K562 (cell line): ENCODE measurements at regions not wholly inside any gene's neighbourhood (a gene's known extent, or its start where the extent isn't known, plus 50 kb on each side); places are given as distances from the start of the nearest gene placed in this dataset.

ENCODE experiments used
- ATAC-seq: fragments of 200-7000 bp; cut with Tn5 transposase; 3 replicates; pipeline ENCODE4 v1.9.1; 2020; ENCODE audit warnings: moderate library complexity
- BruUV-seq: library from RNA; stranded (reverse); fragments of 400-500 nt; replicated peaks from 2 replicates; lab custom pipeline; 2021; lab: Mats Ljungman, UMichigan
- CTCF ChIA-PET: fragments of 300-600 bp; formaldehyde crosslinking; extraction: SDS; loops from one replicate; lab custom pipeline; 2021; ENCODE audit warnings: low intra/inter-chr PET ratio; lab: Yijun Ruan, JAX
- POLR2A ChIA-PET: fragments of 300-600, 350-650 bp; sonication (Branson Sonifier 250); formaldehyde crosslinking; extraction: SDS; loops from one replicate; lab custom pipeline; 2021; ENCODE audit warnings: antibody characterized with exemption, inconsistent platforms; lab: Yijun Ruan, JAX
- DNase-seq, 4 experiments: peaks; one replicate each; pipeline versions ENCODE4 v3.0.0 to v3.0.0-alpha.2; 2011 to 2018; ENCODE audit warnings: low spot score in 3 of 4, mixed read lengths in 3 of 4; ENCODE audit errors: extremely low read depth in 1 of 4
- FAIRE-seq: peaks from 2 replicates; lab custom pipeline; 2011; peaks lifted over from hg19 to GRCh38; lab: Jason Lieb, UNC
- H2AFZ ChIP-seq: 2 replicates; pipeline ENCODE4 v1.6.0; 2011; ENCODE audit warnings: low read depth, low read length, control low read depth, inconsistent platforms
- H3K27ac ChIP-seq: fragments of 200-600 bp; 3 replicates; pipeline ENCODE4 v1.8.0; 2011; ENCODE audit warnings: low read depth, mild to moderate bottlenecking, control low read depth, inconsistent platforms, low read length, moderate library complexity, mixed read lengths; ENCODE audit errors: extremely low read depth
- H3K27me3 ChIP-seq, 2 experiments: fragments of 300-600 bp in 1 of 2; 2 replicates in 1 of 2; 3 replicates in 1 of 2; pipeline versions ENCODE4 v1.6.0 to v1.8.0; 2011; ENCODE audit warnings: inconsistent platforms in 2 of 2, low read length in 2 of 2, mild to moderate bottlenecking in 1 of 2, mixed read lengths in 1 of 2, moderate library complexity in 1 of 2; ENCODE audit not compliant: control insufficient read depth in 2 of 2, insufficient read depth in 2 of 2
- H3K36me3 ChIP-seq: fragments of 300-600 bp; 3 replicates; pipeline ENCODE4 v1.8.0; 2011; ENCODE audit warnings: mild to moderate bottlenecking, low read length, inconsistent platforms; ENCODE audit not compliant: control insufficient read depth, insufficient read depth
- H3K4me1 ChIP-seq, 2 experiments: fragments of 200-600 bp in 1 of 2; replicated peaks in 1 of 2; 2 replicates in 1 of 2; 3 replicates in 1 of 2; pipeline versions ENCODE4 v1.5.1 to v1.8.0; 2011; ENCODE audit warnings: inconsistent platforms in 2 of 2, low read length in 2 of 2, mild to moderate bottlenecking in 1 of 2, mixed read lengths in 1 of 2, moderate library complexity in 1 of 2; ENCODE audit not compliant: control insufficient read depth in 2 of 2, insufficient read depth in 2 of 2
- H3K4me2 ChIP-seq: 2 replicates; pipeline ENCODE4 v1.6.1; 2011; ENCODE audit warnings: low read length, control low read depth, inconsistent platforms, mixed read lengths; ENCODE audit not compliant: insufficient read depth
- H3K4me3 ChIP-seq: fragments of 200-600 bp; sonication (generic), shearing (Covaris generic); 2 replicates; pipeline ENCODE4 v1.5.1; 2016; ENCODE audit warnings: control low read depth, inconsistent platforms
- H3K79me2 ChIP-seq: fragments of 200-600 bp; 3 replicates; pipeline ENCODE4 v1.8.0; 2011; ENCODE audit warnings: low read length, inconsistent platforms; ENCODE audit not compliant: control insufficient read depth, insufficient read depth
- H3K9ac ChIP-seq, 2 experiments: 2 replicates each; pipeline versions ENCODE4 v1.6.0 to v1.6.1; 2011; ENCODE audit warnings: low read depth in 2 of 2, low read length in 2 of 2, control low read depth in 1 of 2, inconsistent platforms in 1 of 2, mild to moderate bottlenecking in 1 of 2, mixed read lengths in 1 of 2; ENCODE audit not compliant: insufficient read depth in 1 of 2
- H3K9me1 ChIP-seq: one replicate; pipeline ENCODE4 v1.6.0; 2011; ENCODE audit warnings: inconsistent platforms, mild to moderate bottlenecking, low read length, moderate library complexity; ENCODE audit not compliant: control insufficient read depth, insufficient read depth
- H3K9me3 ChIP-seq: replicated peaks from 2 replicates; pipeline ENCODE4 v1.5.1; 2011; ENCODE audit warnings: low read depth, low read length, inconsistent platforms; ENCODE audit not compliant: control insufficient read depth, insufficient read depth
- H4K20me1 ChIP-seq: replicated peaks from 2 replicates; pipeline ENCODE4 v1.6.1; 2011; ENCODE audit warnings: low read length, inconsistent platforms, mixed read lengths; ENCODE audit not compliant: control insufficient read depth, insufficient read depth
- ARID1B ChIP-seq: fragments of 450-650 bp; IDR thresholded peaks from 2 replicates; pipeline ENCODE4 v1.6.1; 2016; ENCODE audit warnings: antibody characterized with exemption, mild to moderate bottlenecking, inconsistent platforms
- BRCA1 ChIP-seq, 2 experiments: fragments of 450-650 bp in 1 of 2; sonication (generic) in 1 of 2; formaldehyde crosslinking in 1 of 2; IDR thresholded peaks; 2 replicates each; pipeline versions ENCODE4 v1.5.0 to v1.6.1; 2017 to 2020; ENCODE audit warnings: mild to moderate bottlenecking in 1 of 2, missing genetic modification reagents in 1 of 2
- HNRNPLL ChIP-seq: fragments of 200-400 bp; formaldehyde crosslinking; IDR thresholded peaks from 2 replicates; pipeline ENCODE4 v1.6.1; 2017; ENCODE audit warnings: low read length, low read depth, mild to moderate bottlenecking; ENCODE audit not compliant: poor library complexity, severe bottlenecking
- KLF10 ChIP-seq: fragments of 250-450 bp; sonication (Bioruptor Pico); IDR thresholded peaks from 2 replicates; pipeline ENCODE4 v1.6.1; 2021; ENCODE audit warnings: matching md5 sums
- MEF2A ChIP-seq: IDR thresholded peaks from 2 replicates; pipeline ENCODE4 v1.6.1; 2011; ENCODE audit warnings: low read depth, mild to moderate bottlenecking, low read length, moderate library complexity; ENCODE audit not compliant: control insufficient read depth
- MYNN ChIP-seq, 2 experiments: sonication (generic); formaldehyde crosslinking in 1 of 2; IDR thresholded peaks; 2 replicates each; pipeline versions ENCODE4 v1.5.0 to v1.6.1; 2016 to 2020; ENCODE audit warnings: antibody characterized with exemption in 1 of 2, missing genetic modification reagents in 1 of 2
- POLR2G ChIP-seq: fragments of 200-400 bp; formaldehyde crosslinking; IDR thresholded peaks from 2 replicates; pipeline ENCODE4 v1.6.1; 2017; ENCODE audit warnings: low read depth, mild to moderate bottlenecking, antibody characterized with exemption, low read length, moderate library complexity
- PPARD ChIP-seq: fragments of 250-450 bp; sonication (Bioruptor Pico); IDR thresholded peaks from 2 replicates; pipeline ENCODE4 v1.8.0; 2022; ENCODE audit warnings: inconsistent platforms, mild to moderate bottlenecking, moderate library complexity
- SPI1 ChIP-seq: IDR thresholded peaks from 2 replicates; pipeline ENCODE4 v1.6.1; 2011; ENCODE audit warnings: low read depth, low read length, control low read depth, borderline replicate concordance
- SUPT5H ChIP-seq: fragments of 450-650 bp; IDR thresholded peaks from 2 replicates; pipeline ENCODE4 v1.6.1; 2016
- TCF3 ChIP-seq: sonication (generic); formaldehyde crosslinking; IDR thresholded peaks from 2 replicates; pipeline ENCODE4 v1.4.0; 2020; ENCODE audit warnings: mild to moderate bottlenecking, missing genetic modification reagents
- ZNF699 ChIP-seq: fragments of 250-450 bp; sonication (Bioruptor Pico); IDR thresholded peaks from 2 replicates; pipeline ENCODE4 v1.8.0; 2021; ENCODE audit warnings: mild to moderate bottlenecking, moderate library complexity; ENCODE audit not compliant: insufficient replicate concordance
- ZNF766 ChIP-seq: fragments of 200-800 bp; sonication (Bioruptor generic); conservative IDR thresholded peaks from 2 replicates; pipeline ENCODE4 v1.6.1; 2016; ENCODE audit warnings: missing genetic modification characterization, missing compliant biosample characterization
- WGBS: fragments of 100-300 bp; shearing (Covaris generic); methylation state at CpG from one replicate; pipeline ENCODE4 v1.1.6; 2016; ENCODE audit warnings: low coverage, mixed read lengths; ENCODE audit not compliant: insufficient coverage; ENCODE audit errors: missing lambda C conversion rate; 5-methylcytosine and 5-hydroxymethylcytosine counted together
- in situ Hi-C: fragments of 300-500 bp; cut with MboI; formaldehyde crosslinking; loops from 4 replicates; pipeline ENCODE4 v1.15.0; 2018; ENCODE audit warnings: inconsistent platforms, mixed read lengths
- intact Hi-C: fragments of 100-400 bp; cut with micrococcal nuclease; formaldehyde crosslinking; loops from 2 replicates; pipeline ENCODE4 v1.14.2; 2022

GRCh38 chr15:69737916-69738315 lies 285.3 kb downstream of the RPLP1 start:
- intact Hi-C loops: no loop called here
- BruUV-seq: no TSS peak
- FAIRE-seq: no peak

GRCh38 chr15:69740684-69741083 lies 288.1 kb downstream of the RPLP1 start:
- Histone ChIP-seq H3K79me2 (no peaks in the 10 kb centered on the region), H3K36me3 (no peaks in the 10 kb centered on the region), H2AFZ (no peak overlapping the region), H3K4me1 (no peaks in the 10 kb centered on the region), H3K4me3 (no peak overlapping the region), H3K4me2 (no peak overlapping the region), H3K27ac (no peak overlapping the region), H3K9ac (no peak overlapping the region), H3K9me3 (no peaks in the 10 kb centered on the region), H3K9me1 (no peaks in the 10 kb centered on the region), H3K27me3 (peaks cover 0 to 4% of the 10 kb centered on the region in 2 experiments; a peak in 1 of 5 replicates), H4K20me1 (no peaks in the 10 kb centered on the region)
- TF ChIP-seq MYNN (IDR thresholded peaks at IDR 0.05) (no peak), MYNN (CRISPR knock-in tag; IDR thresholded peaks at IDR 0.05) (no peak), BRCA1 (IDR thresholded peaks at IDR 0.05) (no peak), BRCA1 (CRISPR knock-in tag; IDR thresholded peaks at IDR 0.05) (no peak), KLF10 (CRISPR knock-in tag) (no peak), SPI1 (no peak), POLR2G (no peak), SUPT5H (no peak), HNRNPLL (no peak), ARID1B (no peak), PPARD (CRISPR knock-in tag) (no peak)
- BruUV-seq: no TSS peak
- WGBS: 0% methylated on average over 1 of the region's 1 CpG
- ChIA-PET POLR2A (no interaction called here), CTCF (no interaction called here)
- ATAC-seq: no peak
- DNase-seq: no peak
- FAIRE-seq: no peak
- intact Hi-C loops: no loop called here
- in situ Hi-C loops: loop anchor here (25.0 kb wide), 1 partner anchor 747 kb away; no protein-coding TSS in a partner anchor

More at GRCh38 chr15:69737916-69738315, 285.3 kb downstream of the RPLP1 start:
- in situ Hi-C loops: loop anchor here (25.0 kb wide), 1 partner anchor 749 kb away; no protein-coding TSS in a partner anchor
- no peak overlapping the region for H2AFZ ChIP-seq
- H3K4me3 ChIP-seq: no peak overlapping the region
- no peak overlapping the region for H3K9ac ChIP-seq
- H3K9me3 ChIP-seq: no peaks in the 10 kb centered on the region
- no peaks in the 10 kb centered on the region for H3K9me1 ChIP-seq
- CTCF ChIA-PET: no interaction called here
- no peaks in the 10 kb centered on the region for H3K4me1 ChIP-seq
- peaks cover 0 to 2% of the 10 kb centered on the region in 2 experiments; a peak in 2 of 5 replicates for H3K27me3 ChIP-seq
- H3K27ac ChIP-seq: no peak overlapping the region
- ATAC-seq (no peak), DNase-seq (no peak)
- no peaks in the 10 kb centered on the region for H3K79me2 ChIP-seq
- no peak overlapping the region for H3K4me2 ChIP-seq
- TF ChIP-seq MEF2A: no peak
- TF ChIP-seq ARID1B: no peak
- TF ChIP-seq ZNF699 (CRISPR knock-in tag): no peak
- TF ChIP-seq TCF3 (CRISPR knock-in tag): no peak
- no peak for TF ChIP-seq ZNF766
- TF ChIP-seq, all 486 proteins: peak for 0
- Histone ChIP-seq H3K36me3 (no peaks in the 10 kb centered on the region), H4K20me1 (0 out of 2 replicates have a peak, but pooled peaks cover 3% of the 10 kb centered on the region)
- POLR2A ChIA-PET: interaction anchor here (0.5 kb wide), 1 partner anchor 361 kb away, joined by 4 read pairs; no protein-coding TSS in a partner anchor
